GM12878 (cell line): ENCODE measurements at regions not wholly inside any gene's neighbourhood (a gene's known extent, or its start where the extent isn't known, plus 50 kb on each side); places are given as distances from the start of the nearest gene placed in this dataset.
"Not testable (repeated sequence)": the region's sequence is repeated elsewhere in the genome, so short reads cannot be mapped to it uniquely, and the experiment has no call there.

ENCODE experiments used
- ATAC-seq: fragments of 200-7000 bp; cut with Tn5 transposase; 3 replicates; pipeline ENCODE4 v1.9.1; 2020; ENCODE audit warnings: mild to moderate bottlenecking, moderate library complexity
- BruUV-seq: library from RNA; stranded (reverse); fragments of 400-500 nt; replicated peaks from 2 replicates; lab custom pipeline; 2021; lab: Mats Ljungman, UMichigan
- CTCF ChIA-PET: fragments of 300-600 bp; sonication (Branson Sonifier 250); formaldehyde crosslinking; extraction: SDS; loops from one replicate; lab custom pipeline; 2021; ENCODE audit warnings: inconsistent platforms; lab: Yijun Ruan, JAX
- POLR2A ChIA-PET: fragments of 350-600 bp; formaldehyde crosslinking; extraction: SDS; loops from one replicate; lab custom pipeline; 2021; ENCODE audit warnings: inconsistent platforms; lab: Charles Lee
- RAD21 ChIA-PET: fragments of 300-600 bp; sonication (Branson Sonifier 250); formaldehyde crosslinking; loops from one replicate; lab custom pipeline; 2023; ENCODE audit warnings: antibody characterized with exemption; ENCODE audit not compliant: unreplicated experiment; lab: Charles Lee
- SMC1A ChIA-PET: fragments of 300-600 bp; sonication (Branson Sonifier 250); formaldehyde crosslinking; loops from one replicate; lab custom pipeline; 2023; ENCODE audit not compliant: unreplicated experiment, uncharacterized antibody; lab: Charles Lee
- DNase-seq: peaks from one replicate; pipeline ENCODE4 v3.0.0-alpha.2; 2011; ENCODE audit warnings: low read depth, low spot score
- FAIRE-seq: peaks from 3 replicates; lab custom pipeline; 2011; peaks lifted over from hg19 to GRCh38; lab: Jason Lieb, UNC
- H2AFZ ChIP-seq: 2 replicates; pipeline ENCODE4 v1.6.0; 2011; ENCODE audit warnings: low read depth, low read length, control low read depth; ENCODE audit not compliant: control insufficient read depth
- H3K27ac ChIP-seq: 2 replicates; pipeline ENCODE4 v1.5.1; 2011; ENCODE audit warnings: control low read depth; ENCODE audit not compliant: control insufficient read depth, insufficient read depth
- H3K27me3 ChIP-seq, 2 experiments: replicated peaks in 1 of 2; 2 replicates each; pipeline versions ENCODE4 v1.6.0 to v1.6.1; 2011; ENCODE audit warnings: low read length in 1 of 2; ENCODE audit not compliant: control insufficient read depth in 2 of 2, insufficient read depth in 2 of 2
- H3K36me3 ChIP-seq, 2 experiments: 2 replicates each; pipeline ENCODE4 v1.5.1; 2011; ENCODE audit warnings: low read length in 1 of 2; ENCODE audit not compliant: control insufficient read depth in 2 of 2, insufficient read depth in 2 of 2
- H3K4me1 ChIP-seq: 2 replicates; pipeline ENCODE4 v1.6.1; 2011; ENCODE audit warnings: mild to moderate bottlenecking, low read length, moderate library complexity, mixed read lengths; ENCODE audit not compliant: control insufficient read depth, insufficient read depth
- H3K4me2 ChIP-seq: 2 replicates; pipeline ENCODE4 v1.6.0; 2011; ENCODE audit warnings: control low read depth; ENCODE audit not compliant: control insufficient read depth, insufficient read depth
- H3K4me3 ChIP-seq: fragments of 200-600 bp; sonication (generic); 2 replicates; pipeline ENCODE4 v1.5.1; 2016
- H3K79me2 ChIP-seq: 2 replicates; pipeline ENCODE4 v1.6.0; 2011; ENCODE audit warnings: low read length; ENCODE audit not compliant: control insufficient read depth, insufficient read depth
- H3K9ac ChIP-seq: 2 replicates; pipeline ENCODE4 v1.8.0; 2011; ENCODE audit warnings: low read length, control low read depth, mixed read lengths; ENCODE audit not compliant: control insufficient read depth, insufficient read depth
- H3K9me3 ChIP-seq: replicated peaks from 3 replicates; pipeline ENCODE4 v1.5.1; 2011; ENCODE audit warnings: mild to moderate bottlenecking, low read length; ENCODE audit not compliant: control insufficient read depth, insufficient read depth
- H4K20me1 ChIP-seq: 2 replicates; pipeline ENCODE4 v1.6.0; 2011; ENCODE audit not compliant: control insufficient read depth, insufficient read depth
- CBX3 ChIP-seq: fragments of 200-600 bp; sonication (generic); IDR thresholded peaks from 2 replicates; pipeline ENCODE4 v1.6.1; 2016; ENCODE audit warnings: low read depth, borderline replicate concordance
- CREB1 ChIP-seq: IDR thresholded peaks from 2 replicates; pipeline ENCODE4 v1.6.1; 2012; ENCODE audit warnings: low read depth, mild to moderate bottlenecking, inconsistent platforms
- ESRRA ChIP-seq: IDR thresholded peaks from 2 replicates; pipeline ENCODE4 v1.6.1; 2012; ENCODE audit warnings: mild to moderate bottlenecking, low read length, improper control_type of control experiment
- KLF5 ChIP-seq: fragments of 450-650 bp; IDR thresholded peaks from 2 replicates; pipeline ENCODE4 v1.6.1; 2014; ENCODE audit warnings: mild to moderate bottlenecking; ENCODE audit not compliant: partially characterized antibody
- MEF2A ChIP-seq: IDR thresholded peaks from 2 replicates; pipeline ENCODE4 v1.6.1; 2011; ENCODE audit warnings: low read depth, mild to moderate bottlenecking, low read length, moderate library complexity; ENCODE audit not compliant: insufficient read depth
- SMAD1 ChIP-seq: fragments of 450-650 bp; IDR thresholded peaks from 2 replicates; pipeline ENCODE4 v1.6.1; 2018; ENCODE audit warnings: mild to moderate bottlenecking, low read depth; ENCODE audit not compliant: partially characterized antibody
- ZNF217 ChIP-seq: fragments of 450-650 bp; IDR thresholded peaks from 2 replicates; pipeline ENCODE4 v1.6.1; 2017; ENCODE audit warnings: antibody characterized with exemption, mild to moderate bottlenecking
- WGBS: methylation state at CpG from one replicate; pipeline ENCODE4 v1.1.6; 2016; ENCODE audit warnings: low lambda C conversion rate; ENCODE audit not compliant: insufficient replicate concordance, insufficient coverage; ENCODE audit errors: missing lambda C conversion rate; 5-methylcytosine and 5-hydroxymethylcytosine counted together
- in situ Hi-C: fragments of 300-500 bp; cut with MboI; formaldehyde crosslinking; loops from 9 replicates; pipeline ENCODE4 v1.14.3; 2018; ENCODE audit warnings: mixed read lengths
- intact Hi-C: fragments of 100-400 bp; cut with micrococcal nuclease; formaldehyde crosslinking; loops from one replicate; pipeline ENCODE4 v1.14.2; 2022; ENCODE audit not compliant: unreplicated experiment

DNA sequence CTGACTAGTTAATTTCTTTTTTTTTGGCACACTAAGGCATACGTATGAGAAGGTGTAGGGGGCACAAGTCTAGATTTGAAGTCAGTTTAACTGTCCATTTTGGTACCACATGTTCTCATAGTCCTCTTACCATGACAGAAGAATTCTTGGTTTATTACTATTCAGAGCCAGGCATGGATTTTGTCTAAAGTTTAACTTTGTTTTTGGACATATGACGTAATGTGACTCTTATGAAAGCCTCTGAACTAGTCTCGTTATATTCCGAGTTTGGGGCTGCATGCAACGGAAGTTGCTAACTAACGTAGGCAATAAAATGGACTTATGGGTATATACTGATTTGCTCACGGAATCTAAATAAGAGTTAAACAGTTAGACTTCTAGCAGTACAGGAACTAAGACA lies 62.9 kb downstream of the MSTN start:
- Histone ChIP-seq H3K79me2 (no peaks in the 10 kb centered on the region), H3K36me3 (no peaks in the 10 kb centered on the region), H3K4me3 (no peak overlapping the region), H3K4me2 (no peak overlapping the region), H3K9ac (no peak overlapping the region), H3K4me1 (no peaks in the 10 kb centered on the region), H4K20me1 (no peaks in the 10 kb centered on the region), H3K27ac (no peak overlapping the region), H2AFZ (no peak overlapping the region), H3K27me3 (no peaks in the 10 kb centered on the region), H3K9me3 (no peaks in the 10 kb centered on the region; the same call in 1 of the 3 replicates)
- ChIA-PET POLR2A (interaction anchor here (0.7 kb wide), 1 partner anchor 339 kb away, joined by 3 read pairs; no protein-coding TSS in a partner anchor), CTCF (no interaction called here), RAD21 (no interaction called here), SMC1A (no interaction called here)
- TF ChIP-seq ZNF217 (no peak), CBX3 (no peak), SMAD1 (no peak), MEF2A (no peak), ESRRA (no peak), KLF5 (no peak), CREB1 (no peak)
- no peak for ATAC-seq
- in situ Hi-C loops (no loop called here), intact Hi-C loops (no loop called here)
- 56% methylated on average over 7 of the region's 7 CpGs for WGBS
- BruUV-seq: no TSS peak
- no peak for DNase-seq
- FAIRE-seq: no peak

DNA sequence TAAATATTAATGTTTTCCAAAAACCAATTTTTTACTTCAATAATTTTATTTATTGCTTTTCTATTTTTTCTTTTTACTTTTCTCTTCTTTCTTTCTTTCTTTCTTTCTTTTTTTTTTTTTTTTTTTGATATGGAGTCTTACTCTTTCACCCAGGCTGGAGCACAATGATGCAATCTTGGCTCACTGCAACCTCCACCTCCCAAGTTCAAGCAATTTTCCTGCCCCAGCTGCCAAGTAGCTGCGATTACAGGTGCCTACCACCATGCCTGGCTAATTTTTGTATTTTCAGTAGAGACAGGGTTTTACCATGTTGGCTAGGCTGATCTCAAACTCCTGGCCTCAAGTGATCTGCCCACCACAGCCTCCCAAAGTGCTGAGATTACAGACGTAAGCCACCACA lies 63.9 kb downstream of the MSTN start:
- RAD21 ChIA-PET: interaction anchor here (0.7 kb wide), 1 partner anchor 959 kb away, joined by 3 read pairs; no protein-coding TSS in a partner anchor

More for the DNA sequence above, 63.9 kb downstream of the MSTN start:
- FAIRE-seq, H3K36me3 ChIP-seq, POLR2A ChIA-PET, H3K9ac ChIP-seq, H3K4me2 ChIP-seq, intact Hi-C loops, DNase-seq, H3K4me3 ChIP-seq, H3K79me2 ChIP-seq, H3K4me1 ChIP-seq, H3K27ac ChIP-seq, ATAC-seq, H2AFZ ChIP-seq, H3K9me3 ChIP-seq, H4K20me1 ChIP-seq, H3K27me3 ChIP-seq, BruUV-seq, in situ Hi-C loops: not testable (repeated sequence)
- ChIA-PET CTCF (interaction anchor here (1.2 kb wide), 1 partner anchor 21 kb away, joined by 3 read pairs; no protein-coding TSS in a partner anchor), SMC1A (interaction anchor here (0.6 to 1.1 kb wide), 2 partner anchors 11 to 258 kb away, joined by 3 to 4 read pairs; no protein-coding TSS in a partner anchor)
- 66% methylated on average over 2 of the region's 2 CpGs for WGBS
